Neuronal stem cell (in vitro differentiated cells): ENCODE measurements at regions not wholly inside any gene's neighbourhood (a gene's known extent, or its start where the extent isn't known, plus 50 kb on each side); places are given as distances from the start of the nearest gene placed in this dataset.
"Not testable (repeated sequence)": the region's sequence is repeated elsewhere in the genome, so short reads cannot be mapped to it uniquely, and the experiment has no call there.

ENCODE experiments used
- DNase-seq: peaks from one replicate; pipeline ENCODE4 v3.0.0-alpha.2; 2013; ENCODE audit warnings: low spot score
- H2AFZ ChIP-seq: one replicate; pipeline ENCODE4 v1.6.1; 2013; ENCODE audit warnings: mild to moderate bottlenecking, low read length, inconsistent platforms
- H2AK5ac ChIP-seq: 2 replicates; pipeline ENCODE4 v1.6.1; 2013; ENCODE audit warnings: low read depth, mild to moderate bottlenecking, inconsistent platforms, low read length, moderate library complexity, mixed read lengths
- H2BK120ac ChIP-seq: 2 replicates; pipeline ENCODE4 v1.6.1; 2013; ENCODE audit warnings: low read depth, mild to moderate bottlenecking, inconsistent platforms, low read length, moderate library complexity, mixed read lengths
- H2BK12ac ChIP-seq: one replicate; pipeline ENCODE4 v1.6.1; 2013; ENCODE audit warnings: low read length, inconsistent platforms
- H2BK15ac ChIP-seq: 2 replicates; pipeline ENCODE4 v1.6.1; 2013; ENCODE audit warnings: mild to moderate bottlenecking, low read length, inconsistent platforms, mixed read lengths
- H2BK5ac ChIP-seq: one replicate; pipeline ENCODE4 v1.6.1; 2013; ENCODE audit warnings: inconsistent platforms, mild to moderate bottlenecking, low read length, moderate library complexity
- H3K14ac ChIP-seq: one replicate; pipeline ENCODE4 v1.6.1; 2013; ENCODE audit warnings: low read length, inconsistent platforms
- H3K18ac ChIP-seq: 2 replicates; pipeline ENCODE4 v1.6.1; 2013; ENCODE audit warnings: low read length, inconsistent platforms
- H3K23ac ChIP-seq: 2 replicates; pipeline ENCODE4 v1.6.1; 2013; ENCODE audit warnings: low read depth, mild to moderate bottlenecking, mixed read lengths, low read length, inconsistent platforms; ENCODE audit not compliant: poor library complexity
- H3K27ac ChIP-seq: replicated peaks from 3 replicates; pipeline ENCODE4 v1.5.1; 2013; ENCODE audit warnings: low read length, inconsistent platforms
- H3K27me3 ChIP-seq, 3 experiments: 2 replicates each; pipeline ENCODE4 v1.6.1; 2013; ENCODE audit warnings: low read length in 3 of 3, mild to moderate bottlenecking in 2 of 3, inconsistent platforms in 1 of 3, low read depth in 1 of 3, mixed read lengths in 1 of 3, moderate library complexity in 1 of 3; ENCODE audit not compliant: control insufficient read depth in 3 of 3, insufficient read depth in 3 of 3
- H3K36me3 ChIP-seq, 2 donors: replicated peaks in 1 of 2; 2 replicates each; pipeline ENCODE4 v1.6.1; 2013; ENCODE audit warnings: low read length in 2 of 2; ENCODE audit not compliant: control insufficient read depth in 2 of 2, insufficient read depth in 2 of 2
- H3K4ac ChIP-seq: 2 replicates; pipeline ENCODE4 v1.6.1; 2013; ENCODE audit warnings: inconsistent platforms, mild to moderate bottlenecking, low read length, moderate library complexity
- H3K4me1 ChIP-seq, 2 donors: 1 replicate in 1 of 2; 2 replicates in 1 of 2; pipeline ENCODE4 v1.6.1; 2013; ENCODE audit warnings: low read length in 2 of 2, low read depth in 1 of 2; ENCODE audit not compliant: control insufficient read depth in 2 of 2, insufficient read depth in 1 of 2
- H3K4me2 ChIP-seq: one replicate; pipeline ENCODE4 v1.6.1; 2013; ENCODE audit warnings: mild to moderate bottlenecking, low read length, inconsistent platforms; ENCODE audit not compliant: insufficient read depth, poor library complexity, severe bottlenecking
- H3K4me3 ChIP-seq, 2 donors: 2 replicates each; pipeline ENCODE4 v1.5.1; 2013; ENCODE audit warnings: low read length in 2 of 2, mild to moderate bottlenecking in 2 of 2, inconsistent platforms in 1 of 2, moderate library complexity in 1 of 2
- H3K79me1 ChIP-seq: one replicate; pipeline ENCODE4 v1.6.1; 2013; ENCODE audit warnings: low read depth, mild to moderate bottlenecking, inconsistent platforms, low read length, moderate library complexity
- H3K9ac ChIP-seq: one replicate; pipeline ENCODE4 v1.6.1; 2013; ENCODE audit warnings: mild to moderate bottlenecking, low read depth, low read length, inconsistent platforms; ENCODE audit not compliant: poor library complexity
- H3K9me3 ChIP-seq, 2 donors: replicated peaks in 1 of 2; 2 replicates each; pipeline versions ENCODE3 to v1.6.1; 2013; ENCODE audit warnings: low read length in 2 of 2, mild to moderate bottlenecking in 2 of 2, inconsistent platforms in 1 of 2, low read depth in 1 of 2, mixed read lengths in 1 of 2, moderate library complexity in 1 of 2; ENCODE audit not compliant: control insufficient read depth in 2 of 2, insufficient read depth in 1 of 2
- H4K8ac ChIP-seq: one replicate; pipeline ENCODE4 v1.6.1; 2013; ENCODE audit warnings: low read depth, mild to moderate bottlenecking, inconsistent platforms, low read length, moderate library complexity
- H4K91ac ChIP-seq: one replicate; pipeline ENCODE4 v1.6.1; 2013; ENCODE audit warnings: low read length, low read depth, mild to moderate bottlenecking, inconsistent platforms; ENCODE audit not compliant: poor library complexity
- WGBS, 2 donors: extraction: QIAGEN DNeasy Blood & Tissue Kit; methylation state at CpG; one replicate each; pipeline ENCODE4 v1.1.7; 2013; ENCODE audit warnings: missing lambda C conversion rate in 2 of 2, mixed read lengths in 1 of 2; ENCODE audit not compliant: insufficient read length in 2 of 2, insufficient replicate concordance in 1 of 2; ENCODE audit errors: extremely low coverage in 2 of 2; 5-methylcytosine and 5-hydroxymethylcytosine counted together

GRCh38 chr2:226456144-226456543 lies 343.5 kb downstream of the IRS1 start:
- no CpG with 5 or more reads among the region's 1 CpG for WGBS, 2 donors
- H4K8ac ChIP-seq, H3K23ac ChIP-seq: not testable (repeated sequence)

GRCh38 chr2:226452768-226453167 lies 346.9 kb downstream of the IRS1 start:
- Histone ChIP-seq H3K4me1 (peaks cover 0 to 6% of the 10 kb centered on the region in 2 donors), H3K79me1 (no peaks in the 10 kb centered on the region)

More at GRCh38 chr2:226456144-226456543, 343.5 kb downstream of the IRS1 start:
- not testable (repeated sequence) for H3K14ac ChIP-seq, H3K27me3 ChIP-seq, H2BK120ac ChIP-seq, H2AFZ ChIP-seq, H3K9me3 ChIP-seq, H4K91ac ChIP-seq, H3K4me3 ChIP-seq, H3K18ac ChIP-seq, H3K4ac ChIP-seq, H3K36me3 ChIP-seq, H2BK12ac ChIP-seq, H3K79me1 ChIP-seq, DNase-seq, H3K4me2 ChIP-seq, H2BK5ac ChIP-seq, H3K9ac ChIP-seq, H2AK5ac ChIP-seq, H2BK15ac ChIP-seq, H3K27ac ChIP-seq, H3K4me1 ChIP-seq

GRCh38 chr2:226451486-226451885 lies 348.1 kb downstream of the IRS1 start:
- Histone ChIP-seq H4K8ac (no peak overlapping the region), H3K18ac (no peak overlapping the region), H3K23ac (no peak overlapping the region), H2AK5ac (no peak overlapping the region), H2BK12ac (no peak overlapping the region), H2BK5ac (no peak overlapping the region), H3K4ac (no peak overlapping the region), H4K91ac (no peak overlapping the region), H3K36me3 (no peaks in the 10 kb centered on the region), H2AFZ (no peak overlapping the region), H2BK120ac (no peak overlapping the region), H3K79me1 (no peaks in the 10 kb centered on the region), H3K4me1 (peaks cover 0 to 6% of the 10 kb centered on the region in 2 donors), H3K27me3 (no peaks in the 10 kb centered on the region), H3K27ac (no peak overlapping the region), H2BK15ac (no peak overlapping the region), H3K9me3 (peaks cover 0 to 5% of the 10 kb centered on the region in 2 donors), H3K4me3 (no peak overlapping the region), H3K9ac (no peak overlapping the region), H3K14ac (no peak overlapping the region), H3K4me2 (no peak overlapping the region)
- no CpG with 5 or more reads among the region's 2 CpGs for WGBS, 2 donors
- DNase-seq: no peak

More at GRCh38 chr2:226452768-226453167, 346.9 kb downstream of the IRS1 start:
- Histone ChIP-seq H2AK5ac (no peak overlapping the region), H3K9ac (no peak overlapping the region), H3K4me3 (no peak overlapping the region), H4K8ac (no peak overlapping the region), H3K18ac (no peak overlapping the region), H4K91ac (no peak overlapping the region), H3K14ac (no peak overlapping the region), H2BK120ac (no peak overlapping the region), H3K23ac (no peak overlapping the region), H3K9me3 (peaks cover 0 to 5% of the 10 kb centered on the region in 2 donors), H2BK5ac (no peak overlapping the region), H3K27me3 (no peaks in the 10 kb centered on the region), H2BK12ac (no peak overlapping the region), H2AFZ (no peak overlapping the region), H3K4ac (no peak overlapping the region), H3K4me2 (no peak overlapping the region), H2BK15ac (no peak overlapping the region), H3K36me3 (no peaks in the 10 kb centered on the region), H3K27ac (no peak overlapping the region)
- DNase-seq: no peak
- WGBS, 2 donors: no CpG with 5 or more reads among the region's 2 CpGs

GRCh38 chr2:226450141-226450540 lies 349.5 kb downstream of the IRS1 start:
- Histone ChIP-seq H2BK15ac (no peak overlapping the region), H3K36me3 (no peaks in the 10 kb centered on the region), H3K27ac (no peak overlapping the region), H2BK120ac (no peak overlapping the region), H3K27me3 (no peaks in the 10 kb centered on the region), H3K4me3 (no peak overlapping the region), H3K4ac (no peak overlapping the region), H2AK5ac (no peak overlapping the region), H4K8ac (no peak overlapping the region), H3K4me2 (no peak overlapping the region), H3K79me1 (no peaks in the 10 kb centered on the region), H2BK5ac (no peak overlapping the region), H3K9ac (no peak overlapping the region), H3K9me3 (peaks cover 0 to 5% of the 10 kb centered on the region in 2 donors), H3K18ac (no peak overlapping the region), H2AFZ (no peak overlapping the region), H2BK12ac (no peak overlapping the region), H3K4me1 (peaks cover 0 to 6% of the 10 kb centered on the region in 2 donors), H4K91ac (no peak overlapping the region), H3K14ac (no peak overlapping the region), H3K23ac (no peak overlapping the region)
- no CpG with 5 or more reads among the region's 6 CpGs for WGBS, 2 donors
- DNase-seq: no peak
